ENCODE measurements at regions not wholly inside any gene's neighbourhood (a gene's known extent, or its start where the extent isn't known, plus 50 kb on each side); places are given as distances from the start of the nearest gene placed in this dataset.

- peaks cover 4% of the 10 kb centered on the region for H3K27me3 Mint-ChIP-seq
- Histone ChIP-seq H3K4me2 (replicated peaks; ENCODE audit: low read depth, low read length, poor library complexity, severe bottlenecking) (no peak overlapping the region), H3K79me2 (ENCODE audit: control insufficient read depth, insufficient read depth, low read length) (no peaks in the 10 kb centered on the region), H2AFZ (ENCODE audit: insufficient read depth, low read depth, low read length, poor library complexity, severe bottlenecking) (no peak overlapping the region), H3K9me3 (ENCODE audit: control extremely low read depth in 1 of 3, control insufficient read depth in 2 of 3, insufficient read depth in 1 of 3, low read length in 2 of 3) (peaks cover 0 to 6% (median 0%) of the 10 kb centered on the region in 3 donors), H3K4me3 (ENCODE audit: control extremely low read depth in 1 of 5, extremely low read depth in 1 of 5, insufficient read depth in 1 of 5, low read depth in 2 of 5, low read length in 4 of 5) (no peak overlapping the region), H3K27ac (ENCODE audit: low read length in 2 of 2) (no peak overlapping the region), H3K27me3 (replicated peaks in 1 of 4; ENCODE audit: control extremely low read depth in 1 of 4, control insufficient read depth in 3 of 4, insufficient read depth in 4 of 4, low read length in 3 of 4) (no peaks in the 10 kb centered on the region), H3K4me1 (ENCODE audit: control insufficient read depth in 2 of 2, insufficient read depth in 2 of 2, low read length in 2 of 2) (no peaks in the 10 kb centered on the region), H4K20me1 (ENCODE audit: control insufficient read depth, insufficient read depth, low read length, poor library complexity, severe bottlenecking) (no peaks in the 10 kb centered on the region), H3K9ac (ENCODE audit: low read length) (no peak overlapping the region), H3K36me3 (replicated peaks in 1 of 2; ENCODE audit: control extremely low read depth in 1 of 2, control insufficient read depth in 1 of 2, extremely low read depth in 1 of 2, insufficient read depth in 2 of 2, low read length in 1 of 2) (no peaks in the 10 kb centered on the region)
- WGBS (ENCODE audit: insufficient coverage) = 90% methylated on average over 5 of the region's 6 CpGs
- intact Hi-C loops (cut with micrococcal nuclease) = no loop called here
- DNase-seq = no peak
- no peak overlapping the region for H3K27ac Mint-ChIP-seq
- H3K4me1 Mint-ChIP-seq = no peaks in the 10 kb centered on the region
- ChIA-PET POLR2A (no interaction called here), CTCF (no interaction called here)
- H3K4me3 Mint-ChIP-seq = no peak overlapping the region
- no peaks in the 10 kb centered on the region for H3K9me3 Mint-ChIP-seq (ENCODE audit: insufficient read depth)
- TF ChIP-seq CTCF (IDR thresholded peaks at IDR 0.05) = no peak
- TF ChIP-seq EZH2 (IDR thresholded peaks at IDR 0.05; ENCODE audit: borderline replicate concordance, insufficient read depth, low read depth, low read length, poor library complexity, severe bottlenecking) = no peak
- ATAC-seq (ENCODE audit: low read depth) = no peak
Measured at GRCh38 chr10:2681891-2682290, 385.5 kb upstream of the PFKP start.

- no peak for DNase-seq
- intact Hi-C loops (cut with micrococcal nuclease) = no loop called here
- WGBS (ENCODE audit: insufficient coverage) = 100% methylated on average over 4 of the region's 8 CpGs
- Mint-ChIP-seq H3K27ac (no peak overlapping the region), H3K27me3 (peaks cover 4% of the 10 kb centered on the region), H3K4me3 (no peak overlapping the region), H3K9me3 (ENCODE audit: insufficient read depth) (no peaks in the 10 kb centered on the region), H3K4me1 (no peaks in the 10 kb centered on the region)
- H3K4me3 ChIP-seq (ENCODE audit: control extremely low read depth in 1 of 5, extremely low read depth in 1 of 5, insufficient read depth in 1 of 5, low read depth in 2 of 5, low read length in 4 of 5) = no peak overlapping the region
- POLR2A ChIA-PET = no interaction called here
- peaks cover 0 to 6% (median 0%) of the 10 kb centered on the region in 3 donors for H3K9me3 ChIP-seq (ENCODE audit: control extremely low read depth in 1 of 3, control insufficient read depth in 2 of 3, insufficient read depth in 1 of 3, low read length in 2 of 3)
- H3K4me1 ChIP-seq (ENCODE audit: control insufficient read depth in 2 of 2, insufficient read depth in 2 of 2, low read length in 2 of 2) = no peaks in the 10 kb centered on the region
- H3K36me3 ChIP-seq (replicated peaks in 1 of 2; ENCODE audit: control extremely low read depth in 1 of 2, control insufficient read depth in 1 of 2, extremely low read depth in 1 of 2, insufficient read depth in 2 of 2, low read length in 1 of 2) = no peaks in the 10 kb centered on the region
- no peak overlapping the region for H3K9ac ChIP-seq (ENCODE audit: low read length)
- H3K4me2 ChIP-seq (replicated peaks; ENCODE audit: low read depth, low read length, poor library complexity, severe bottlenecking) = no peak overlapping the region
- ATAC-seq (ENCODE audit: low read depth) = no peak
- no peaks in the 10 kb centered on the region for H3K79me2 ChIP-seq (ENCODE audit: control insufficient read depth, insufficient read depth, low read length)
- H2AFZ ChIP-seq (ENCODE audit: insufficient read depth, low read depth, low read length, poor library complexity, severe bottlenecking) = no peak overlapping the region
- no peak overlapping the region for H3K27ac ChIP-seq (ENCODE audit: low read length in 2 of 2)
- CTCF ChIA-PET = no interaction called here
- no peak for TF ChIP-seq CTCF (IDR thresholded peaks at IDR 0.05)
- TF ChIP-seq EZH2 (IDR thresholded peaks at IDR 0.05; ENCODE audit: borderline replicate concordance, insufficient read depth, low read depth, low read length, poor library complexity, severe bottlenecking) = no peak
- H4K20me1 ChIP-seq (ENCODE audit: control insufficient read depth, insufficient read depth, low read length, poor library complexity, severe bottlenecking) = no peaks in the 10 kb centered on the region
- no peaks in the 10 kb centered on the region for H3K27me3 ChIP-seq (replicated peaks in 1 of 4; ENCODE audit: control extremely low read depth in 1 of 4, control insufficient read depth in 3 of 4, insufficient read depth in 4 of 4, low read length in 3 of 4)
Measured at GRCh38 chr10:2680821-2681220, 386.5 kb upstream of the PFKP start.

Measured in B cell (primary cell).